ENCODE measurements at regions not wholly inside any gene's neighbourhood (a gene's known extent, or its start where the extent isn't known, plus 50 kb on each side); places are given as distances from the start of the nearest gene placed in this dataset.
"Not testable (repeated sequence)": the region's sequence is repeated elsewhere in the genome, so short reads cannot be mapped to it uniquely, and the experiment has no call there.

- H3K4me3 Mint-ChIP-seq, result no peak overlapping the region
- no peaks in the 10 kb centered on the region for H3K4me1 Mint-ChIP-seq (ENCODE audit: low read depth)
- H3K27me3 Mint-ChIP-seq (ENCODE audit: low read depth), result peaks cover 9% of the 10 kb centered on the region
- no peak for DNase-seq
- ATAC-seq, result no peak
- no peaks in the 10 kb centered on the region for H3K36me3 Mint-ChIP-seq (ENCODE audit: insufficient read depth)
- no peaks in the 10 kb centered on the region for H3K9me3 Mint-ChIP-seq
These were observed 158.8 kb upstream of the GRB10 start for GRCh38 chr7:50941525-50941924.

GRCh38 chr7:50940621-50941020, 157.9 kb upstream of the GRB10 start:
- peaks cover 9% of the 10 kb centered on the region for H3K9me3 Mint-ChIP-seq
- H3K4me1 Mint-ChIP-seq (ENCODE audit: low read depth), result no peaks in the 10 kb centered on the region
- no peak for DNase-seq
- peaks cover 11% of the 10 kb centered on the region for H3K27me3 Mint-ChIP-seq (ENCODE audit: low read depth)
- no peaks in the 10 kb centered on the region for H3K36me3 Mint-ChIP-seq (ENCODE audit: insufficient read depth)
- ATAC-seq, result no peak
- H3K4me3 Mint-ChIP-seq, result no peak overlapping the region

GRCh38 chr7:50939021-50939420, 156.3 kb upstream of the GRB10 start:
- H3K4me1 Mint-ChIP-seq (ENCODE audit: low read depth), result no peaks in the 10 kb centered on the region
- DNase-seq, result no peak

GRCh38 chr7:50937727-50938126, 155.0 kb upstream of the GRB10 start:
- no peak overlapping the region for H3K4me3 Mint-ChIP-seq
- peaks cover 10% of the 10 kb centered on the region for H3K9me3 Mint-ChIP-seq
- DNase-seq (no peak), ATAC-seq (no peak)
- peaks cover 8% of the 10 kb centered on the region for H3K27me3 Mint-ChIP-seq (ENCODE audit: low read depth)
- no peaks in the 10 kb centered on the region for H3K4me1 Mint-ChIP-seq (ENCODE audit: low read depth)
- no peaks in the 10 kb centered on the region for H3K36me3 Mint-ChIP-seq (ENCODE audit: insufficient read depth)

More at GRCh38 chr7:50939021-50939420, 156.3 kb upstream of the GRB10 start:
- no peak for ATAC-seq
- peaks cover 8% of the 10 kb centered on the region for H3K27me3 Mint-ChIP-seq (ENCODE audit: low read depth)
- H3K4me3 Mint-ChIP-seq, result no peak overlapping the region
- H3K36me3 Mint-ChIP-seq (ENCODE audit: insufficient read depth), result no peaks in the 10 kb centered on the region
- peaks cover 10% of the 10 kb centered on the region for H3K9me3 Mint-ChIP-seq

GRCh38 chr7:50926049-50926448, 143.4 kb upstream of the GRB10 start:
- Mint-ChIP-seq H3K9me3 (no peaks in the 10 kb centered on the region), H3K36me3 (ENCODE audit: insufficient read depth) (no peaks in the 10 kb centered on the region), H3K4me3 (no peak overlapping the region), H3K27me3 (ENCODE audit: low read depth) (peaks cover 3% of the 10 kb centered on the region), H3K4me1 (ENCODE audit: low read depth) (no peaks in the 10 kb centered on the region)
- DNase-seq (no peak), ATAC-seq (no peak)

GRCh38 chr7:50923476-50923875, 140.8 kb upstream of the GRB10 start:
- H3K4me3 Mint-ChIP-seq, result no peak overlapping the region
- DNase-seq, result no peak
- H3K36me3 Mint-ChIP-seq (ENCODE audit: insufficient read depth), result no peaks in the 10 kb centered on the region
- H3K9me3 Mint-ChIP-seq, result no peaks in the 10 kb centered on the region
- ATAC-seq, result no peak
- peaks cover 3% of the 10 kb centered on the region for H3K27me3 Mint-ChIP-seq (ENCODE audit: low read depth)
- H3K4me1 Mint-ChIP-seq (ENCODE audit: low read depth), result no peaks in the 10 kb centered on the region

- H3K36me3 Mint-ChIP-seq (ENCODE audit: insufficient read depth), result no peaks in the 10 kb centered on the region
- no peaks in the 10 kb centered on the region for H3K9me3 Mint-ChIP-seq
- H3K27me3 Mint-ChIP-seq (ENCODE audit: low read depth), result peaks cover 5% of the 10 kb centered on the region
- H3K4me3 Mint-ChIP-seq, result no peak overlapping the region
- peak in 1 of 2 donors; percentile 32 for ATAC-seq
- DNase-seq, result peak; percentile 24
- H3K4me1 Mint-ChIP-seq (ENCODE audit: low read depth), result no peaks in the 10 kb centered on the region
These were observed 138.6 kb upstream of the GRB10 start for GRCh38 chr7:50921114-50921813.

GRCh38 chr7:50920031-50920635, 137.4 kb upstream of the GRB10 start:
- H3K36me3 Mint-ChIP-seq (ENCODE audit: insufficient read depth), result no peaks in the 10 kb centered on the region
- no peaks in the 10 kb centered on the region for H3K4me1 Mint-ChIP-seq (ENCODE audit: low read depth)
- H3K27me3 Mint-ChIP-seq (ENCODE audit: low read depth), result peaks cover 5% of the 10 kb centered on the region
- H3K9me3 Mint-ChIP-seq, result no peaks in the 10 kb centered on the region
- H3K4me3 Mint-ChIP-seq, result no peak overlapping the region
- DNase-seq (no peak), ATAC-seq (no peak)

- Mint-ChIP-seq H3K4me1 (ENCODE audit: low read depth) (no peaks in the 10 kb centered on the region), H3K27me3 (ENCODE audit: low read depth) (peaks cover 4% of the 10 kb centered on the region), H3K4me3 (no peak overlapping the region), H3K9me3 (no peaks in the 10 kb centered on the region), H3K36me3 (ENCODE audit: insufficient read depth) (no peaks in the 10 kb centered on the region)
- ATAC-seq (no peak), DNase-seq (no peak)
These were observed 132.9 kb upstream of the GRB10 start for GRCh38 chr7:50915621-50916020.

- DNase-seq (no peak), ATAC-seq (no peak)
- Mint-ChIP-seq H3K9me3 (peaks cover 3% of the 10 kb centered on the region), H3K4me1 (ENCODE audit: low read depth) (no peaks in the 10 kb centered on the region), H3K36me3 (ENCODE audit: insufficient read depth) (no peaks in the 10 kb centered on the region), H3K4me3 (no peak overlapping the region), H3K27me3 (ENCODE audit: low read depth) (peaks cover 4% of the 10 kb centered on the region)
These were observed 131.8 kb upstream of the GRB10 start for GRCh38 chr7:50914460-50914859.

- Mint-ChIP-seq H3K9me3 (peaks cover 12% of the 10 kb centered on the region), H3K27me3 (ENCODE audit: low read depth) (peaks cover 2% of the 10 kb centered on the region)
These were observed 126.1 kb upstream of the GRB10 start for GRCh38 chr7:50908628-50909290.

GRCh38 chr7:50898604-50899477, 116.1 kb upstream of the GRB10 start:
- not testable (repeated sequence) for H3K36me3 Mint-ChIP-seq (ENCODE audit: insufficient read depth); H3K4me1 Mint-ChIP-seq (ENCODE audit: low read depth); DNase-seq; ATAC-seq; H3K27me3 Mint-ChIP-seq (ENCODE audit: low read depth); H3K4me3 Mint-ChIP-seq; H3K9me3 Mint-ChIP-seq

More at GRCh38 chr7:50908628-50909290, 126.1 kb upstream of the GRB10 start:
- no peaks in the 10 kb centered on the region for H3K36me3 Mint-ChIP-seq (ENCODE audit: insufficient read depth)
- no peaks in the 10 kb centered on the region for H3K4me1 Mint-ChIP-seq (ENCODE audit: low read depth)
- ATAC-seq (no peak), DNase-seq (no peak)
- H3K4me3 Mint-ChIP-seq, result no peak overlapping the region

GRCh38 chr7:50887061-50887460, 104.4 kb upstream of the GRB10 start:
- not testable (repeated sequence) for H3K9me3 Mint-ChIP-seq; ATAC-seq; H3K4me1 Mint-ChIP-seq (ENCODE audit: low read depth); DNase-seq; H3K4me3 Mint-ChIP-seq; H3K36me3 Mint-ChIP-seq (ENCODE audit: insufficient read depth)
- H3K27me3 Mint-ChIP-seq (ENCODE audit: low read depth), result peaks cover 10% of the 10 kb centered on the region

- H3K4me3 Mint-ChIP-seq, result no peak overlapping the region
- ATAC-seq (no peak), DNase-seq (no peak)
- no peaks in the 10 kb centered on the region for H3K9me3 Mint-ChIP-seq
- no peaks in the 10 kb centered on the region for H3K4me1 Mint-ChIP-seq (ENCODE audit: low read depth)
- peaks cover 22% of the 10 kb centered on the region for H3K27me3 Mint-ChIP-seq (ENCODE audit: low read depth)
- H3K36me3 Mint-ChIP-seq (ENCODE audit: insufficient read depth), result no peaks in the 10 kb centered on the region
These were observed 89.7 kb upstream of the GRB10 start for GRCh38 chr7:50872437-50872836.

Measured in activated T-cell treated with anti-CD3 and anti-CD28 coated beads, Interleukin-2, amount 50 U/mL, for 4 hours (primary cell).